ENCODE measurements at regions not wholly inside any gene's neighbourhood (a gene's known extent, or its start where the extent isn't known, plus 50 kb on each side); places are given as distances from the start of the nearest gene placed in this dataset.
A peak's percentile ranks its signal among the peaks of the same experiment; 100 is the strongest.

DNA sequence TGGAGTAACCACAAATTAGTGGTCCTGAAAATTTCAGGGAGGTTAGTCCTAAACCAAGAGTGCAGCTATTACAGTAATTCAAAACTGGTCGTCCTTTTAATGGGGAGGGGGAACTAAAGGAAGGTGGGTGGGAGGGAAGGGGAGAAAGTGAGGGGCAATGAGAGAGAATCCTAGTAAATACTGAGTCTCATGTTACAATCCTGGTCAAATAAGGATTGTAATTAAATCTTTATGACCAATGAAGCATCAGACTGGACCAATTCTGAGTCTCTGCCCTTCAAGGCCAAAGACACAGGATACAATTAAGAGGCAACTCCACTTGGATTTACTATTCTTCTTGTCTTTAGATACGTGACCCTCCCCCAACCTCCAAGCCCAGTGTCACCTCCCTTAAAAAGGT, 262.9 kb downstream of the BCL11A start:
- peaks cover 0 to 20% of the 10 kb centered on the region in 2 donors for H3K4me1 ChIP-seq (ENCODE audit: control insufficient read depth in 2 of 2, insufficient read depth in 2 of 2, low read length in 1 of 2)
- no peak overlapping the region for H3K4me3 ChIP-seq (ENCODE audit: low read depth in 1 of 2, low read length in 2 of 2)
- 68 to 70% methylated on average over 2 of the region's 2 CpGs for WGBS, 2 donors
- H3K27ac ChIP-seq (ENCODE audit: low read depth in 2 of 2, low read length in 1 of 2), result no peak overlapping the region
- no peaks in the 10 kb centered on the region for H3K36me3 ChIP-seq (ENCODE audit: control insufficient read depth in 2 of 2, insufficient read depth in 2 of 2, low read length in 1 of 2)
- no peaks in the 10 kb centered on the region for H3K9me3 ChIP-seq (ENCODE audit: control insufficient read depth in 2 of 2, insufficient read depth in 1 of 2, low read depth in 1 of 2, low read length in 1 of 2)
- H3K27me3 ChIP-seq (ENCODE audit: control insufficient read depth in 1 of 2, insufficient read depth in 2 of 2, low read length in 2 of 2), result no peaks in the 10 kb centered on the region

GRCh38 chr2:60285626-60286316, 267.7 kb downstream of the BCL11A start:
- Histone ChIP-seq H3K36me3 (ENCODE audit: control insufficient read depth in 2 of 2, insufficient read depth in 2 of 2, low read length in 1 of 2) (no peaks in the 10 kb centered on the region), H3K9me3 (ENCODE audit: control insufficient read depth in 2 of 2, insufficient read depth in 1 of 2, low read depth in 1 of 2, low read length in 1 of 2) (no peaks in the 10 kb centered on the region), H3K27ac (ENCODE audit: low read depth in 2 of 2, low read length in 1 of 2) (peak overlapping the region; percentile 39 to 56), H3K4me1 (ENCODE audit: control insufficient read depth in 2 of 2, insufficient read depth in 2 of 2, low read length in 1 of 2) (peaks cover 0 to 13% of the 10 kb centered on the region in 2 donors), H3K4me3 (ENCODE audit: low read depth in 1 of 2, low read length in 2 of 2) (no peak overlapping the region), H3K27me3 (ENCODE audit: control insufficient read depth in 1 of 2, insufficient read depth in 2 of 2, low read length in 2 of 2) (no peaks in the 10 kb centered on the region)
- WGBS, 2 donors, result 42 to 58% methylated on average over 5 of the region's 5 CpGs

DNA sequence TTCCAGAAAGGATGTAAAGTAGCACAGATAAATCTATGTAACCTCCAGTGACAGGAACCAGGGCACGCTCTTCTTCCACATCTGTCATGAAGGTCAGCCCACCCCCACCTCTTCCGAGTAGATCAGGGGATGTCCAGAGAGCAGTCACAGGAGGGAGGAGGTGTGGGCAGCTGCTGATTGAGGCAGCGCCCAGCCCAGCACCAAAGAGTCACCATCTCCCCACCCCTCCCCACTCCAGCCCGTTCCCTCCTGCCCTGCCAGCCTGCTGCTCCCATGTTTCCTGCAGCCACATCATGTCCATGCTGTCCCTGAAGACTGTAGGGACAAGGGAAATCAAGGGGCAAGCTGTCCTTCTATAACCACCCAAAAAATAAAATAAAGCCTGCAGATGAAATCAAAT, 269.8 kb downstream of the BCL11A start:
- H3K36me3 ChIP-seq (ENCODE audit: control insufficient read depth in 2 of 2, insufficient read depth in 2 of 2, low read length in 1 of 2), result no peaks in the 10 kb centered on the region
- no peaks in the 10 kb centered on the region for H3K9me3 ChIP-seq (ENCODE audit: control insufficient read depth in 2 of 2, insufficient read depth in 1 of 2, low read depth in 1 of 2, low read length in 1 of 2)
- no peak overlapping the region for H3K4me3 ChIP-seq (ENCODE audit: low read depth in 1 of 2, low read length in 2 of 2)
- WGBS, 2 donors, result 60 to 66% methylated on average over 4 of the region's 4 CpGs
- no peak overlapping the region for H3K27ac ChIP-seq (ENCODE audit: low read depth in 2 of 2, low read length in 1 of 2)
- H3K27me3 ChIP-seq (ENCODE audit: control insufficient read depth in 1 of 2, insufficient read depth in 2 of 2, low read length in 2 of 2), result no peaks in the 10 kb centered on the region
- H3K4me1 ChIP-seq (ENCODE audit: control insufficient read depth in 2 of 2, insufficient read depth in 2 of 2, low read length in 1 of 2), result peaks cover 0 to 13% of the 10 kb centered on the region in 2 donors

- no peaks in the 10 kb centered on the region for H3K36me3 ChIP-seq (ENCODE audit: control insufficient read depth in 2 of 2, insufficient read depth in 2 of 2, low read length in 1 of 2)
- H3K9me3 ChIP-seq (ENCODE audit: control insufficient read depth in 2 of 2, insufficient read depth in 1 of 2, low read depth in 1 of 2, low read length in 1 of 2), result no peaks in the 10 kb centered on the region
- H3K4me1 ChIP-seq (ENCODE audit: control insufficient read depth in 2 of 2, insufficient read depth in 2 of 2, low read length in 1 of 2), result peaks cover 0 to 13% of the 10 kb centered on the region in 2 donors
- no peaks in the 10 kb centered on the region for H3K27me3 ChIP-seq (ENCODE audit: control insufficient read depth in 1 of 2, insufficient read depth in 2 of 2, low read length in 2 of 2)
- no peak overlapping the region for H3K27ac ChIP-seq (ENCODE audit: low read depth in 2 of 2, low read length in 1 of 2)
- H3K4me3 ChIP-seq (ENCODE audit: low read depth in 1 of 2, low read length in 2 of 2), result no peak overlapping the region
Observed at GRCh38 chr2:60282886-60283285, 270.6 kb downstream of the BCL11A start.

DNA sequence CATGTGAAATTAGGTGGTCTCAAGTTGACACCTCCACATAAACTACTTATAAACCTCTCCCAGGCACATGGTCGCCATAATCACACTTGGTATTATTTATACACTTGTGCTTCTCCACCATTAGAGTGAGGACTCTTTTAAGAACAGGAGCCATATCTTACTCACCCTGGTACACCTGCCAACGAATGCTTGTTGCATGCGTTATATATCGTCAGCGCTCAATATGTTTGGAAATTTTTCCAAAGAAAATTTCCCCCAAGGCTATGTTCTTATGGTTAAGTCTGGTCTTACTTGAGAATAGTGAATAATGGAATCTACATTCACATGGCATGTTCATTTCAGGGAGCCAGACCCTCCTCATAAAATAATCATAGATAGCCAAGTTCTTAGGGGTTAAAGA, 271.7 kb downstream of the BCL11A start:
- WGBS, 2 donors, result 49 to 66% methylated on average over 5 of the region's 5 CpGs
- peaks cover 0 to 11% of the 10 kb centered on the region in 2 donors for H3K4me1 ChIP-seq (ENCODE audit: control insufficient read depth in 2 of 2, insufficient read depth in 2 of 2, low read length in 1 of 2)
- no peaks in the 10 kb centered on the region for H3K9me3 ChIP-seq (ENCODE audit: control insufficient read depth in 2 of 2, insufficient read depth in 1 of 2, low read depth in 1 of 2, low read length in 1 of 2)
- H3K36me3 ChIP-seq (ENCODE audit: control insufficient read depth in 2 of 2, insufficient read depth in 2 of 2, low read length in 1 of 2), result no peaks in the 10 kb centered on the region
- H3K27ac ChIP-seq (ENCODE audit: low read depth in 2 of 2, low read length in 1 of 2), result no peak overlapping the region
- H3K4me3 ChIP-seq (ENCODE audit: low read depth in 1 of 2, low read length in 2 of 2), result no peak overlapping the region
- no peaks in the 10 kb centered on the region for H3K27me3 ChIP-seq (ENCODE audit: control insufficient read depth in 1 of 2, insufficient read depth in 2 of 2, low read length in 2 of 2)

DNA sequence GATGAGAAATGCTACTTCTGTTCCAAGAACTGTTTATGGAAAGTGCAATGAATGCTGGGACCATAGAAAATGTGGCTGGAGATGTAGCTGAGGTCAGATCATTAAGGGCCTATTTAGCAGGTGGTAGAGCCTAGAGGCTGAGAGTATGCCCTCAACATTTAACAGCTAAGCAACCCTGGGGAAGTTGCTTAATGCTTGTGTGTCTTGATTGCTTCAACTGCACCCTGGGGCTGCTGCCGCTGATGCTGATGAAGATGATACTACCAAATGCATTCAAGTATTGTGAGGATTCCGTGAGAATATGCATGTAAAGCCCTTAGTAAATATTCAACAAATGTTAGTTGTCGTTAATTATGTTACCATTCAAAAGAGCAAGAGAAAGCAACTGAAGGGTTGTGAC, 273.2 kb downstream of the BCL11A start:
- no peaks in the 10 kb centered on the region for H3K36me3 ChIP-seq (ENCODE audit: control insufficient read depth in 2 of 2, insufficient read depth in 2 of 2, low read length in 1 of 2)
- no peaks in the 10 kb centered on the region for H3K27me3 ChIP-seq (ENCODE audit: control insufficient read depth in 1 of 2, insufficient read depth in 2 of 2, low read length in 2 of 2)
- H3K4me1 ChIP-seq (ENCODE audit: control insufficient read depth in 2 of 2, insufficient read depth in 2 of 2, low read length in 1 of 2), result no peaks in the 10 kb centered on the region
- 88 to 94% methylated on average over 3 of the region's 3 CpGs for WGBS, 2 donors
- H3K27ac ChIP-seq (ENCODE audit: low read depth in 2 of 2, low read length in 1 of 2), result no peak overlapping the region
- no peaks in the 10 kb centered on the region for H3K9me3 ChIP-seq (ENCODE audit: control insufficient read depth in 2 of 2, insufficient read depth in 1 of 2, low read depth in 1 of 2, low read length in 1 of 2)
- H3K4me3 ChIP-seq (ENCODE audit: low read depth in 1 of 2, low read length in 2 of 2), result no peak overlapping the region

GRCh38 chr2:60278906-60279305, 274.5 kb downstream of the BCL11A start:
- no peak overlapping the region for H3K27ac ChIP-seq (ENCODE audit: low read depth in 2 of 2, low read length in 1 of 2)
- 80 to 81% methylated on average over 4 of the region's 4 CpGs for WGBS, 2 donors
- no peaks in the 10 kb centered on the region for H3K4me1 ChIP-seq (ENCODE audit: control insufficient read depth in 2 of 2, insufficient read depth in 2 of 2, low read length in 1 of 2)
- H3K9me3 ChIP-seq (ENCODE audit: control insufficient read depth in 2 of 2, insufficient read depth in 1 of 2, low read depth in 1 of 2, low read length in 1 of 2), result peaks cover 4% of the 10 kb centered on the region in 2 donors
- H3K4me3 ChIP-seq (ENCODE audit: low read depth in 1 of 2, low read length in 2 of 2), result no peak overlapping the region
- H3K27me3 ChIP-seq (ENCODE audit: control insufficient read depth in 1 of 2, insufficient read depth in 2 of 2, low read length in 2 of 2), result no peaks in the 10 kb centered on the region
- no peaks in the 10 kb centered on the region for H3K36me3 ChIP-seq (ENCODE audit: control insufficient read depth in 2 of 2, insufficient read depth in 2 of 2, low read length in 1 of 2)

- H3K27me3 ChIP-seq (ENCODE audit: control insufficient read depth in 1 of 2, insufficient read depth in 2 of 2, low read length in 2 of 2), result no peaks in the 10 kb centered on the region
- no peak overlapping the region for H3K27ac ChIP-seq (ENCODE audit: low read depth in 2 of 2, low read length in 1 of 2)
- 85 to 89% methylated on average over 3 of the region's 3 CpGs for WGBS, 2 donors
- H3K9me3 ChIP-seq (ENCODE audit: control insufficient read depth in 2 of 2, insufficient read depth in 1 of 2, low read depth in 1 of 2, low read length in 1 of 2), result peaks cover 4% of the 10 kb centered on the region in 2 donors
- no peaks in the 10 kb centered on the region for H3K4me1 ChIP-seq (ENCODE audit: control insufficient read depth in 2 of 2, insufficient read depth in 2 of 2, low read length in 1 of 2)
- H3K36me3 ChIP-seq (ENCODE audit: control insufficient read depth in 2 of 2, insufficient read depth in 2 of 2, low read length in 1 of 2), result no peaks in the 10 kb centered on the region
- no peak overlapping the region for H3K4me3 ChIP-seq (ENCODE audit: low read depth in 1 of 2, low read length in 2 of 2)
Observed at GRCh38 chr2:60275958-60276357, 277.5 kb downstream of the BCL11A start.

GRCh38 chr2:60273836-60274235, 279.6 kb downstream of the BCL11A start:
- Histone ChIP-seq H3K36me3 (ENCODE audit: control insufficient read depth in 2 of 2, insufficient read depth in 2 of 2, low read length in 1 of 2) (no peaks in the 10 kb centered on the region), H3K4me3 (ENCODE audit: low read depth in 1 of 2, low read length in 2 of 2) (no peak overlapping the region), H3K27me3 (ENCODE audit: control insufficient read depth in 1 of 2, insufficient read depth in 2 of 2, low read length in 2 of 2) (no peaks in the 10 kb centered on the region), H3K4me1 (ENCODE audit: control insufficient read depth in 2 of 2, insufficient read depth in 2 of 2, low read length in 1 of 2) (no peaks in the 10 kb centered on the region), H3K9me3 (ENCODE audit: control insufficient read depth in 2 of 2, insufficient read depth in 1 of 2, low read depth in 1 of 2, low read length in 1 of 2) (peaks cover 4% of the 10 kb centered on the region in 2 donors), H3K27ac (ENCODE audit: low read depth in 2 of 2, low read length in 1 of 2) (no peak overlapping the region)
- WGBS, 2 donors, result 75 to 81% methylated on average over 3 of the region's 3 CpGs

- 57 to 58% methylated on average over 5 of the region's 5 CpGs for WGBS, 2 donors
- Histone ChIP-seq H3K27me3 (ENCODE audit: control insufficient read depth in 1 of 2, insufficient read depth in 2 of 2, low read length in 2 of 2) (no peaks in the 10 kb centered on the region), H3K9me3 (ENCODE audit: control insufficient read depth in 2 of 2, insufficient read depth in 1 of 2, low read depth in 1 of 2, low read length in 1 of 2) (peaks cover 4% of the 10 kb centered on the region in 2 donors), H3K36me3 (ENCODE audit: control insufficient read depth in 2 of 2, insufficient read depth in 2 of 2, low read length in 1 of 2) (no peaks in the 10 kb centered on the region), H3K27ac (ENCODE audit: low read depth in 2 of 2, low read length in 1 of 2) (no peak overlapping the region), H3K4me1 (ENCODE audit: control insufficient read depth in 2 of 2, insufficient read depth in 2 of 2, low read length in 1 of 2) (no peaks in the 10 kb centered on the region), H3K4me3 (ENCODE audit: low read depth in 1 of 2, low read length in 2 of 2) (no peak overlapping the region)
Observed at GRCh38 chr2:60271713-60272112, 281.7 kb downstream of the BCL11A start.
